ENCODE measurements at regions not wholly inside any gene's neighbourhood (a gene's known extent, or its start where the extent isn't known, plus 50 kb on each side); places are given as distances from the start of the nearest gene placed in this dataset.

DNA sequence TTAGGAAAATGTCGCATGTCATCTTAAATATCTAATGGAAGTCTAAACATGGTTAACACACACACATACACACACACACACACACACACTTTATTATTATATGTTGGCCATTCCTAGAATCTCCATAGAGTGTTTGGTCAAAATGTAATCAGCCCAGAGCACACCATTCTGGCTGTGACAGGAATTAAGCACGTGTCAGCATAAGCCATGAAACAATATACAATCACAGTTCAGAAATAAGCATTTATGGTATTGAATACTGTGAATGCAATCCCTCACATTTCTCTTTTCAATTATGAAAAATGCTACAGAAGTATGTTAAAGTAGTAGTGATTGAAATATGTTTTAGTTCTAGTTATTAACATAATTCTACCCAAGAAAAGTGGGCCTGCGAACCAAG, 611.6 kb downstream of the PRELID2 start:
- no peak overlapping the region for H3K4me3 ChIP-seq (ENCODE audit: low read depth, low read length)
- in situ Hi-C loops (cut with HindIII; ENCODE audit: low sequenced_read_pairs), result no loop called here

DNA sequence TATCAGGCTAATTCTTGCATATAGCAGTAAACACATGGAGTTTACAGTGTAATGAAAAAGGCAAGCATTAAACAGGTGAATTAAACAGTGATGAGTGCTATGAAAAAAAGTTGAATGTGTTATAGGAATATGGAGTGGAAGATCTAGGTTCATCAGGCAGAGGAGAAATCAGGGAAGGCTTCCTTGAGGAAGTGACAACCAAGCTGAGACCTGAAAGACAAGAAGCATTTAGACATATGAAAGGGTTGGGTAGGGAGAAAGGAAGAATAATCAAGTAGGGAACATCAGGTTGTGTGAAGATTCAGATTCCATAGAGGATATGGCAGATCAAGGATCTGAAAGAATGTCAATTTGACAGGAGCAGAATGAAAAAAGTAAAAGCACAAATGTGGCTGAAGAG, 612.5 kb downstream of the PRELID2 start:
- in situ Hi-C loops (cut with HindIII; ENCODE audit: low sequenced_read_pairs), result no loop called here

More for the DNA sequence above, 611.6 kb downstream of the PRELID2 start:
- no peak for DNase-seq (ENCODE audit: low read depth, low spot score)
- TF ChIP-seq, protein P1, sequence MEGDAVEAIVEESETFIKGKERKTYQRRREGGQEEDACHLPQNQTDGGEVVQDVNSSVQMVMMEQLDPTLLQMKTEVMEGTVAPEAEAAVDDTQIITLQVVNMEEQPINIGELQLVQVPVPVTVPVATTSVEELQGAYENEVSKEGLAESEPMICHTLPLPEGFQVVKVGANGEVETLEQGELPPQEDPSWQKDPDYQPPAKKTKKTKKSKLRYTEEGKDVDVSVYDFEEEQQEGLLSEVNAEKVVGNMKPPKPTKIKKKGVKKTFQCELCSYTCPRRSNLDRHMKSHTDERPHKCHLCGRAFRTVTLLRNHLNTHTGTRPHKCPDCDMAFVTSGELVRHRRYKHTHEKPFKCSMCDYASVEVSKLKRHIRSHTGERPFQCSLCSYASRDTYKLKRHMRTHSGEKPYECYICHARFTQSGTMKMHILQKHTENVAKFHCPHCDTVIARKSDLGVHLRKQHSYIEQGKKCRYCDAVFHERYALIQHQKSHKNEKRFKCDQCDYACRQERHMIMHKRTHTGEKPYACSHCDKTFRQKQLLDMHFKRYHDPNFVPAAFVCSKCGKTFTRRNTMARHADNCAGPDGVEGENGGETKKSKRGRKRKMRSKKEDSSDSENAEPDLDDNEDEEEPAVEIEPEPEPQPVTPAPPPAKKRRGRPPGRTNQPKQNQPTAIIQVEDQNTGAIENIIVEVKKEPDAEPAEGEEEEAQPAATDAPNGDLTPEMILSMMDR (IDR thresholded peaks at IDR 0.05; ENCODE audit: low read depth, low read length), result no peak

DNA sequence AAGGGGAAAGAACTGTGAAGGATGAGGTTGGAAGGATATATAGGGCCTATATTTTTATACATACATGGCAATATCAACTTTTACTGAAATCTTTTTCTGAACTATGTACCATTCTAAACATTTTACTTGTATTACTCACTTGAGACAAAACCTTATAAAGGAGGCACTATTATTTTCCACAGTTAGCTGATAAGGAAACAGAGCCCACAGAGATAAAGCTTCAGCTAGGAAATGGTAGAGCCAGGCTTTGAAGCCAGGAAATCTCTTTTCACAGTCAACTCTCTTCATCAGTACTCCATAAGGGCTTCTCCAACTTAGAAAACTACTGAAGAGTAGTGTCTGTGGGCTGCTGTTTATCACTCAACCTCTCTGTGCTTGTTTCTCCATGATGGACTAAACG, 613.7 kb downstream of the PRELID2 start:
- no peak for DNase-seq (ENCODE audit: low read depth, low spot score)
- TF ChIP-seq, protein P1 (IDR thresholded peaks at IDR 0.05; ENCODE audit: low read depth, low read length), result no peak
- no peak overlapping the region for H3K4me3 ChIP-seq (ENCODE audit: low read depth, low read length)
- in situ Hi-C loops (cut with HindIII; ENCODE audit: low sequenced_read_pairs), result no loop called here

More for the DNA sequence above, 612.5 kb downstream of the PRELID2 start:
- TF ChIP-seq, protein P1 (IDR thresholded peaks at IDR 0.05; ENCODE audit: low read depth, low read length), result no peak
- H3K4me3 ChIP-seq (ENCODE audit: low read depth, low read length), result no peak overlapping the region
- no peak for DNase-seq (ENCODE audit: low read depth, low spot score)

DNA sequence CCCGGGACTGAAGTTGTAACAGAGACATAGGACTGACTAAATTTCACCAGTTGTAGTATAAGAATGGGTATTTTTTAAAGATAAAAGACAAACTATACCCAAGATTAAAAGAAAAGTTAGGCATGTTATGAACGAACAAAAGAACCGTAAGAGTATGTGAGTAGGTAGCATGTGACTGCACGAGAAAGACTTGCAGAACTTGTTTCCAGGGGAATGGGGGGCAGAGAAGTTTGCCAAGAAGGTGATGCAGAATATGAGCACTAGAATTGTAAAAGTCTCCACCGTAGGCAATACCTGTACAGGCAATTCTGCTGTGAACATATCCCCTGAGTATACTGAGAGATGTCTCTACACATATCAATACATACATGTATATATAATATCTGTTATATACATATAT, 614.7 kb downstream of the PRELID2 start:
- no peak overlapping the region for H3K4me3 ChIP-seq (ENCODE audit: low read depth, low read length)
- no peak for DNase-seq (ENCODE audit: low read depth, low spot score)
- TF ChIP-seq, protein P1 (IDR thresholded peaks at IDR 0.05; ENCODE audit: low read depth, low read length), result no peak
- in situ Hi-C loops (cut with HindIII; ENCODE audit: low sequenced_read_pairs), result no loop called here

DNA sequence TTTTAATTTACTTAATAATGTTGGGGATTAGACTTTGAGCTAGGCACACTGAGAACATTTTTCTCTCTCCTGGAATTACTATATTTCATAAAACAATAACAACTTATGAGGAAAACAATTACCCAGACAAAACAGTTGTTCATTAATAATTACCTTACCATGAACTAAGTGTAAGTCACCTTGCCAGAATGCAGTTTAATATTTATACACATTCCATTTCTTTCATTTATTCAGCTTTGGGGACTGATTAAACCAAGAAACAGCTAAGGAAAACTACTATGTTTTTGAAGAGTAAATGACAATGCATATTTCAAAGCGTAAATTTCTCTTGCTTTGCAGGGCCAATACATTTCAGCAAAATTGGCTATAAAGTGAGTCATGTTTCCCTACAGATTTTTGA, 616.2 kb downstream of the PRELID2 start:
- no peak overlapping the region for H3K4me3 ChIP-seq (ENCODE audit: low read depth, low read length)
- no peak for DNase-seq (ENCODE audit: low read depth, low spot score)
- in situ Hi-C loops (cut with HindIII; ENCODE audit: low sequenced_read_pairs), result no loop called here
- TF ChIP-seq, protein P1 (IDR thresholded peaks at IDR 0.05; ENCODE audit: low read depth, low read length), result no peak

DNA sequence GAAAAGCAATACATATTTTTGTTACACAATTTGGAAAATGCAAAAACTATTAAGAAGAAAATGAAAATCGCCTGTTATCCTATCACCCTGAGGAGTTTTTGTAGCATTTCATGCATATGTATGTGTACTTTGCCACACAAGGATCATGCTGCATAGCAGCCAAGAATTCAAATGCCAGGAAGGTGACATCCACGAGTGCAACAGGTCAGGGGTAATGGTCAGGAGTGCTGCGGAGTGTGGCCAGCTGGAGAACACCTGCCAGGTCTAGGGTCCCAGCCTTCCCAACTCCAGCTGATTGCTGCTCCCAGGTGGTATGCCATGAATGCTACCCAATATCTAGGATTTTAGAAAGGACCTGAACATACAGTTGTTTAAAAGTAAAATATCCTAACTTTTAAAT, 617.1 kb downstream of the PRELID2 start:
- in situ Hi-C loops (cut with HindIII; ENCODE audit: low sequenced_read_pairs), result no loop called here
- TF ChIP-seq, protein P1 (IDR thresholded peaks at IDR 0.05; ENCODE audit: low read depth, low read length), result no peak
- H3K4me3 ChIP-seq (ENCODE audit: low read depth, low read length), result no peak overlapping the region
- DNase-seq (ENCODE audit: low read depth, low spot score), result no peak

DNA sequence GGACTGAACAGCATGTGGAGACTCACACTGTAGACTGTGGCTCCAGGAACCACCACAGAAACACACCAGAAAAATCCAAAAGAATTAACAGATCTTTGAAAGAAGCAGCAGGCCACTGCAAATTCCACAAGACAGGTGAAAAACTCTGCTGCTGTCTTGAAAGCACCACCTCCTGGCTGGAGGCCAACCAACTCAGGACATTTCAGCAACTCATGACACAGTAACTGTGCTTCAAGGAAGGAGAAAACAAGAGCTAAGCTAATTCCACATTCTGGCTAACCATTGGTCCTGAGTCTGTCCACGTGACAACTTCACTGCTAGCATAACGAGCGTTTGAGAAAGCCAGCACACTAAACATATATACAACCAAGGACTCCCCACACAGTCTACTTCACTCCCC, 625.1 kb downstream of the PRELID2 start:
- in situ Hi-C loops (cut with HindIII; ENCODE audit: low sequenced_read_pairs), result no loop called here

More for the DNA sequence above, 625.1 kb downstream of the PRELID2 start:
- no peak overlapping the region for H3K4me3 ChIP-seq (ENCODE audit: low read depth, low read length)
- DNase-seq (ENCODE audit: low read depth, low spot score), result no peak
- TF ChIP-seq, protein P1 (IDR thresholded peaks at IDR 0.05; ENCODE audit: low read depth, low read length), result no peak
